M059J (cell line): ENCODE measurements at regions not wholly inside any gene's neighbourhood (a gene's known extent, or its start where the extent isn't known, plus 50 kb on each side); places are given as distances from the start of the nearest gene placed in this dataset.

Experiments used
- DNase-seq: peaks from one replicate; pipeline ENCODE4 v3.0.0-alpha.2; 2012; ENCODE audit warnings: low read depth

GRCh38 chr2:45337481-45337880 lies 273.6 kb downstream of the SRBD1 start:
- DNase-seq, result no peak

DNA sequence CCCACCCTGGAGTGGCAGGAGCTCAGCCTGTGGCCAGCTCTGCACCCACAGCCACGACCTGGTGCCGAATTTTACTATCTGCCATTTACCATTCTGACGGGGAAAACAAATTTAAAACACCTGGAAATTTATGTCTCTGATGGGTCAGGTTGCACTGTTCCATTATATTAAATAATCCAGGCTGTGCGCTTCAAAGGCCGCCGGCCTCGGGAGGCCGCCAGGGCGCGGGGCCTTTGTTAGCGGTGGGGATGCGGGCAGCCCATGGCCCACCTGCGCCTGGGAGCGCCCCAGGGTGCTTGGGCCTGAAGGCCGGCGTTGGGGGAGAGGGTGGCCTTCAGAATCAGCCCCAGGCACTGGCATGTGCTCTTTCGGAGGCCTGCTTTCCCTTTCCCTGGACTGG lies 276.9 kb downstream of the SRBD1 start:
- no peak for DNase-seq

DNA sequence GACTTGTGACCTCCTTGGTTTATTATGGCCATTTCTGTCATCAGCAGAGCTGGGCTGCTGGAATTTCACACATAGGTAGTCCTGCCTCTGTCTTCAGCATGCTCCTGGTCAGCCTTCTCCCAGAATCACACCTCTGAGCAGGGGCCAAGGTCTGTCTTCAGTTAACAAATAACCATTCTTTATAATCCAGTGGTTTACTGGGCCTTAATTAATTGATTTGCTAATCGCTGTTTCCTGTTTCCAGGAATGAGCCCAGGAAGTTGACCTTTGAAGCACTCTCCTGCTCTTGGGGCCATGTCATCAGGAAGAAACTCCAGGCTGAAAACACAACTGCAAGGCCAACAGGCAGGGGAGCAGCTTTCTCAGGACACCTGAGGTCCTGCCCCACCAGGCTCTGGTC lies 278.5 kb downstream of the SRBD1 start:
- no peak for DNase-seq

- no peak for DNase-seq
Measured at GRCh38 chr2:45332094-45332493, 279.0 kb downstream of the SRBD1 start.

DNA sequence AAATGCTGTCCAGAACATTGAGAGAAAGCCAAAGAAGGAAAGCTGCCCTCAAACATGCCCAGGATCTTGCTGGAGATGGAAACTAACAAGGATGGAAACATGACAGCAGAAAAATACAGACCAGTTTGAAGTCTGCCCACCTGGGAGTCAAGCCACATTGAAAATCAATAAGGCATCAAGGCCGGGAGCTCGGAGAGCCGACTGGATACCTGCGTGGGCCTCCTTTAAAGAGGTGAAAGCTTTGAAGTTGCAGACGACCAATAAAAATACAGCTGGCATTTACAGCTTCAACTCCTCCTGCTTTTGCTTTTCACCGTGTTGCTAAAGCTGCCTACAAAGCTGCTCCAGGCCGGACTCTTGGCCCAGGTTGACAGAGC lies 279.7 kb downstream of the SRBD1 start:
- no peak for DNase-seq

DNA sequence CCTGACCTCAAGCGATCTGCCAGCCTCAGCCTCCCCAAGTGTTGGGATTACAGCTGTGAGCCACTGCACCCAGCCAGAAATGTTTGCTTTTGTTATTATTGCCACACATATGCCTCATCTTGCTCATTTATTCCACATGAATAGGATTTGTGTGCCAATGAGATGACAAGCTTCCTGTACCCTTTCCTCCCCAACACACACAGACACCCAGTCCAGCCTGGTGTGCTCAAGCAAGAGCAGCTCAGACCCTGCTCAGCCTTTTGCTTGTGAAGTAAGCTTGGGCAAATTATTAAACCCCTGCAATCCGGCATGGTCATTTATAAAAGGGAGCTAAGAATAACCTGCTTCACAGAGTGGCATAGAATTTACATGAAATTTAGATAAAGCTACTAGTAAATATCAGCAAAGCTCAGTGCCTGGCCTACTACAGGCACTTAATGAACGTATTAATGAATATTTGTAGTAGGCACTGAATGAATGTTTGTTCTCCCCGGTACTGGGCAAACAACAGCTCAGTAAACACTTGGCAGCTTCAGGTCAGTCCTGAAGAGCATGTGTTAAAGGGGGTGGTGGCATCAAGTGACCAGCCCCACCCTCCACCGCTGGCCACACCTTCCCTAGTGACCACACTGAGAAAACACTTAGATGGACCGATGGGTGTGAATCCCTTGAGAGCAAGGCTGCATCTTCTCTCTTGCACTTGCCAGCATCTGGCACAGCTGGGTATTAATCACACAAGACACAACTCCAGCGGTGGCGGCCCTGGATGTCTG lies 280.2 kb downstream of the SRBD1 start:
- peak; percentile 46 for DNase-seq

DNA sequence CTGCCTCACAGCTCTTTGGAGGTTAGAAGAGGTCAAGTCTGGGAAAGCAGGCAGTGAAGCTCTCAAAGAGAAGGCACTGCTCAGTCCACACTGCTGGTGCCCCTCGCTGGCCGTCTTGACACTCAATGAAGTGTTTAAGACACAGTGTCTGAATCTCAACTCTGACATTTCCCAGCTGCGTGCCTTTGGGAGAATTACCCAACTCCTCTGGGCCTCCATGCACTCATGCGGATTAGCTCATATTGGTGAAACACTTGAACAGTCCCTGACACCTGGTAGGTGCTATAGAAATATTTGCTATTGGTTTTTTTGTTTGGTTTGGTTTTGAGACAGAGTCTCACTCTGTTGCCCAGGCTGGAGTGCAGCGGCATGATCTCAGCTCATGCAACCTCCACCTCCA lies 281.0 kb downstream of the SRBD1 start:
- no peak for DNase-seq

GRCh38 chr2:45329045-45329677 lies 281.9 kb downstream of the SRBD1 start:
- DNase-seq, result peak; percentile 57

DNA sequence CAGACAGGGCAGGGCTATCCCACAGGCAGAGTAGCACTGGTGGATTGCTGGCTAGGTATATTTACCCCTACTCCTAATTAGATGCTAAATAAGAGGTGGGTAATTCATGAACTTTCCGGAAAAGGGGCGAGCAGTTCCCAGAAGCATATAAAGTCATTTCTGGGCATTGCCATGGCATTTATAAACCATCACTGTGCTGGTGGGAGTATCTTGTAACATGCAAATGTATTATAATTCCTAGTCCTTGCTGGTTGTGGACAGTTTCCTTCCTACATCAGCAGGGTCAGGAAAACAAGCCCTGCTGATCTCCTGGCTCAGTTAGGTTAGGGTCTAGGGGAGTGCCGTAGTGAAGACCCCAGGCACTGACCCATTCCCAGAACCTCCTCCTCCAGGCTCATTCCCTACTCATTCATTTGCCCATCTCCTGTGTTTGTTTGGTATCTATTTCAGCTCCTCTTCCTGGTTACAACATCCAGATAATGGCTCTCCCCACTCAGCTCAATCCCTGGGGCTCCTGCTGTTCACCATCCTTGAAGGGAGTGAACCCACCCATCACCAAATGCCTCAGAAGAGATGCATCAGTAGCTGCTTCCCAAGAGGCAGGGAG lies 282.7 kb downstream of the SRBD1 start:
- DNase-seq, result no peak

DNA sequence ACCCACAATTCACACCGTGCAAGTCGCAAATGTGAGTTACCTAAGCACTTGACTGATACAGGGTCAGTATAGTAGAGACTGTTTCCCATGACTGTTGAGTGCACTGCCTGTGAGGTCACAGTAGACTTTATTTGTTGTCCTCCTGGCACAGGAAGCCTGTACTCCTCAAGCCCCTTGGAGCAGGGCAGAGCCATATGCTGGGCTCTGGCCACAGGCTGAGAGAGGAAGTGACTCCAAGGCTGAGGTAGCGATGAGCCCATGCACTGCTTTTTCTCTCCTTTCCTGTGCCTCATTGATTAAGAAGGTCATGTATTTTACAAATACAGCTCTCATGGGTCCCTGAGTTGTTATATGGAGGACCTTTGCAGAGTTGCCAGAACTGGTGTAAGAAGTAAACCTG lies 287.7 kb downstream of the SRBD1 start:
- no peak for DNase-seq

DNA sequence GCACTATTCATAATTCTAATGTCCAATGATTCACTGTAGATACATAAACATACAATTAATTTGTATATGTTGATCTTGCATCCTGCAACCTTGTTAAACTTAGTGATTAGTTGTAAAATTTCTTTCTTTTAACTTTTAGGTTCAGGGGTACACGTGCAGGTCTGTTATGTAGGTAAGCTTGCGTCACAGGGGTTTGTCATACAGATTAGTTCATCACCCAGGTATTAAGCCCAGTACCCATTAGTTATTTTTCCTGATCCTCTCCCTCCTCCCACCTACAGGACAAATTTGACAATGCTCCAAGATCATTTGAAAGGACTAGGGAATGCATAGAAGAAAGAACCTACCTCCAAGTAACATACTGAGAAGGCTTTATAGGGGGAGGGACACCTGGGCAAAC lies 290.1 kb downstream of the SRBD1 start:
- no peak for DNase-seq

DNA sequence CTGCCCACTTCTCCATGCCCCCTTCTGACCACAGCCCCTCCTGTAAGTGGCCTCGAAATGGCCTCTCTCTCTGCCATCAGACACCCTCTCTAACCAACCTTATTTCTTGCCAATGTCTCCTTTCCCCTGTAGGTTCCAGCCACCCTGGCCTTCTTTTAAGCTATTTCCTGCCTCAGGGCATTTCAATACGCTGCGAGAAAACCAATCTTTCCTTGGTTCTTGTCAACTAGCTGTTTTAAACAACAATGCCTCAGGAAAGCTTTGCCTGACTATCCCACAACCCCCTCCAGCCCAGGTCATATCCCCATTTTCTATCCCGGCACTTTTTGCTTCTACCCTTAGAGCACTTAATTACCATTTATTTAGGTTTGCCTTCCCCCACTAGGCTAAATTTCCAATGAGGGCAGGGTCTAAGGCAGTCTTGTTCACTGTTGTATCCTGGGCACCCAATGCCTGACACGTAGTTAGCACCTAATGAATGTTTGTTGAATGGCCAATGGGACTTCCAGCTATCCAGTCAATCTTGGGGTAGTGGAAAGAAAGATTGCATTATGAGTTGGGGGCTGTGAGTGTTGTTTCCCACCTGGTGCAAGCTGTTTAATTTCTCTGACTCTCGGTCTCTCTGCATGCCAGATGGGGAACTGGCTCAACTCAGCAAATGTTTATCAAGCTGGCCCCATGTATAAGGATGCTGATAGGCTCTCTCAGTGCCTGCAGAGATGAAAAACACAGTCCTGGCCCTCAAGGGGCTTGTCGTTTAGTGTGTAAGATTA lies 291.2 kb downstream of the SRBD1 start:
- no peak for DNase-seq

GRCh38 chr2:45318686-45319085 lies 292.4 kb downstream of the SRBD1 start:
- DNase-seq, result no peak

- no peak for DNase-seq
Measured at GRCh38 chr2:45316576-45317338, 294.3 kb downstream of the SRBD1 start.

- DNase-seq, result peak; percentile 61
Measured at GRCh38 chr2:45315861-45316260, 295.2 kb downstream of the SRBD1 start.

DNA sequence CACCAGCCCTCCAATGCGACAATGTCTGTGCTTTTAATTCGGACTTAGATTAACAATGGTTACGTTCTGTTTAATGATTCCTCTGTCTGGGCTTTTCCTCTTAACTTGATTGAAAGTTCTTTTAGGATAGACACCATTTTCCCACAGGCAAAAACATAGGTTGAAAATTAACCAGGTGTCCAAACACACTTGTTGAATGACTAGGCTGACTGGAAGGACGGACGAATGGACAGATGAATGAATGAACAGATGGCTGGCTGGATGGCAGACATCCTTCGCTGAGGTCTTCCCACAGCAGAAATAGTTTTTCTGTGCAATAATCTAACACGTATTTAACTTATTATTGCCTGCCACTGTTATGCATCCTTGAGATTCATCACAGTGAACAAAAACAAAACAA lies 298.8 kb downstream of the SRBD1 start:
- no peak for DNase-seq

DNA sequence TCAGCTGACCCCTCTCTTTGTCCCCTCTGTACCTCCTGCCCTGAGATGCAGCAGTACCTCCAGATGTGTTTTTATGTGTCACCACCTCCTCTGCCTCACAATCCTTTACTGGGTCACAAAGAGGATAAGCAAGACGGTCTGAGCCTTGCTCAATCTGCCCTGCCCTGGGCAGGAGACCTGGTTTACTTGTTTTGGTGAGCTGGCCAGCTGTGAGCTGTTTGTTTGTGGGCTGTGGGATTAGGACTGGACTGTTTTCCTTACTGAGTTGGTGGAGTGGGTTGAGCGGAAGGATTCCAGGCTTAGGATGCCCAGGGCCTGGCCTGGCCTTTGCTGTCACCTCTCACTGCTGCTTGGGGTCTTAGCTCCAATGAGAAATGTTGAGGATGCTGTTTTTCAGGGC lies 299.5 kb downstream of the SRBD1 start:
- no peak for DNase-seq

- no peak for DNase-seq
Measured at GRCh38 chr2:45307147-45307546, 297.9 kb upstream of the SIX2 start.

DNA sequence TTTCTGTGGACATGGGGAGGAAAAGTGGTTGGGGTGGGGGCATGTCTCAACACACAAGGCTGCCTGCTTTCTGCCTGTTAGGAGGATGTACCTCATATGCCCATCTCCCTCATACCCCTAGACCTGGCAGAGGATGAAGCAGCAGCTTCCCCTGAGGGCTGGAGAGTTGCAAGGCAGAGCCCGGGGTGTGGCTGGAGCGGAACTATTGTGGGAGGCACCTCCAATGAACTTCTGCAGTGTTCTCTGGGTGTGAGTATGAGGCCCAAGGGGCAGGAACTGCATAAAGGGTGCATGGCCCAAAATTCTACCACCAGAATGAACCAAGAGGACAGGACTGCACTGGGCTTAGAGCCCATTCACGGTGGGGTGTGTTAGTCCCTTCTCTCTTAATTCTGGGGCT lies 296.3 kb upstream of the SIX2 start:
- no peak for DNase-seq

DNA sequence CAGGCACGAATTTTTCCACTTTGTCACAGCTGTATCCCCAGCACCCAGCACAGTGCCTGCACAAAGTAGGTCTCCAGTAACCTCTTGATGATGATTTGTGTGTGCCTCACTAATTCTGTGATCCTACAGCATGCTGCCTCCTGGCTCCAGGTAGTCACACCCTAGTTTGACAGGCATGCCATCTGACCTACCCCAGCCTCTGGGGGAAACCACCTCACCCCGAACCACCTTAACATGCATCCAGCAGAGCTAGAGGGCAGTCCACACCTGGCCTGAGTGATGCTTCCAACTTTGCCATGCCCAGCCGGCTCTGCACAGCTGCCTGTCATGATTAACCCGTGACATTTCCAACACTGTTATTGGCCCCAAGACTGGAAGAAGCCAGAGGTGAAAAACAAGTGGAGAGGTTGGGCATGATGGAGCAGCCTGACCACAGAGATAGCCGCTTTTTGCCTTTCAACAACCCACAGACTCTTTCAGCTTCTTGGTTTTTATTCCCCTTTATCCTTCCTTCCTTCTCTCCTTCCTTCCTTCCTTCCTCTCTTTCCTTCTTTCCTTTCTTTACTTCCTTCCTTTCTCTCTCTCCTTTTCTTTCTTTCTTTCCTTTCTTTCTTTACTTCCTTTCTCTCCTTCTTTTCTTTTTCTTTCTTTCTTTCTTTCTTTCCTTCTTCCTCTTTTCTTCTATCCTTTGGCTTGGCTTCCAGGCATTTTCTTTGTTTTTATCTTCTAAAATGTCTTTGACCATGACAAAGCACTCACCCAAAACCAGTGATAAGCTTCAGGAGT lies 294.4 kb upstream of the SIX2 start:
- no peak for DNase-seq
